DOHH2 (cell line): ENCODE measurements at regions not wholly inside any gene's neighbourhood (a gene's known extent, or its start where the extent isn't known, plus 50 kb on each side); places are given as distances from the start of the nearest gene placed in this dataset.
"Not testable (repeated sequence)": the region's sequence is repeated elsewhere in the genome, so short reads cannot be mapped to it uniquely, and the experiment has no call there.

Source experiments
- H3F3A ChIP-seq: fragments of 200-600 bp; sonication (generic), shearing (Covaris generic); 2 replicates; pipeline ENCODE4 v1.6.0; 2016; ENCODE audit warnings: antibody characterized with exemption, mild to moderate bottlenecking; ENCODE audit not compliant: control insufficient read depth, insufficient read depth
- H3K27ac ChIP-seq: fragments of 200-600 bp; sonication (generic); 2 replicates; pipeline ENCODE4 v1.5.1; 2014; ENCODE audit warnings: low read depth, mild to moderate bottlenecking, low read length, moderate library complexity
- H3K27me3 ChIP-seq: fragments of 200-600 bp; sonication (generic); 2 replicates; pipeline ENCODE4 v1.6.1; 2014; ENCODE audit warnings: mild to moderate bottlenecking, low read length, mixed read lengths; ENCODE audit not compliant: control insufficient read depth
- H3K36me3 ChIP-seq: fragments of 200-600 bp; sonication (generic); 2 replicates; pipeline ENCODE4 v1.6.1; 2014; ENCODE audit warnings: mild to moderate bottlenecking, low read length, moderate library complexity, mixed read lengths; ENCODE audit not compliant: control insufficient read depth
- H3K4me1 ChIP-seq: fragments of 200-600 bp; sonication (generic); 2 replicates; pipeline ENCODE4 v1.6.1; 2014; ENCODE audit warnings: mild to moderate bottlenecking, low read length, mixed read lengths; ENCODE audit not compliant: control insufficient read depth
- H3K4me2 ChIP-seq: fragments of 200-600 bp; sonication (generic); 2 replicates; pipeline ENCODE4 v1.6.0; 2014; ENCODE audit warnings: mild to moderate bottlenecking, low read length, moderate library complexity
- H3K4me3 ChIP-seq: fragments of 200-600 bp; sonication (generic); 2 replicates; pipeline ENCODE4 v1.5.1; 2014; ENCODE audit warnings: mild to moderate bottlenecking, low read length, mixed read lengths
- H3K79me2 ChIP-seq: fragments of 200-600 bp; sonication (generic); 2 replicates; pipeline ENCODE4 v1.6.1; 2014; ENCODE audit warnings: mild to moderate bottlenecking, low read length, mixed read lengths; ENCODE audit not compliant: control insufficient read depth
- H3K9me2 ChIP-seq: fragments of 200-600 bp; sonication (generic); replicated peaks from 2 replicates; pipeline ENCODE4 v1.6.1; 2014; ENCODE audit warnings: mild to moderate bottlenecking, low read length, mixed read lengths; ENCODE audit not compliant: control insufficient read depth
- H3K9me3 ChIP-seq: fragments of 200-600 bp; sonication (generic); 2 replicates; pipeline ENCODE4 v1.6.1; 2014; ENCODE audit warnings: antibody characterized with exemption, low read length, mixed read lengths; ENCODE audit not compliant: control insufficient read depth, insufficient read depth
- H4K20me1 ChIP-seq: fragments of 200-600 bp; sonication (generic); 2 replicates; pipeline ENCODE4 v1.6.0; 2014; ENCODE audit warnings: low read depth, mild to moderate bottlenecking, antibody characterized with exemption, low read length, moderate library complexity; ENCODE audit not compliant: control insufficient read depth, insufficient read depth
- CTCF ChIP-seq: fragments of 200-600 bp; sonication (generic); IDR thresholded peaks from one replicate; pipeline ENCODE4 v1.5.1; 2014; ENCODE audit warnings: antibody characterized with exemption, mild to moderate bottlenecking, low read depth, low read length; ENCODE audit not compliant: poor library complexity, severe bottlenecking
- EZH2phosphoT487 ChIP-seq: fragments of 200-600 bp; sonication (generic); IDR thresholded peaks from 2 replicates; pipeline ENCODE4 v1.6.1; 2017; ENCODE audit warnings: borderline replicate concordance, mild to moderate bottlenecking, antibody characterized with exemption, low read length, moderate library complexity, mixed read lengths

GRCh38 chr16:23006380-23006779 lies 142.9 kb downstream of the USP31 start:
- Histone ChIP-seq H3K79me2 (no peaks in the 10 kb centered on the region), H3K27me3 (peaks cover 8% of the 10 kb centered on the region; the same call in 1 of the 2 replicates), H3K4me3 (no peak overlapping the region), H3K4me1 (no peaks in the 10 kb centered on the region), H3K9me3 (no peaks in the 10 kb centered on the region), H4K20me1 (no peaks in the 10 kb centered on the region), H3K36me3 (no peaks in the 10 kb centered on the region), H3K4me2 (no peak overlapping the region), H3K27ac (no peak overlapping the region), H3K9me2 (no peaks in the 10 kb centered on the region), H3F3A (no peaks in the 10 kb centered on the region)
- no peak for TF ChIP-seq EZH2phosphoT487
- no peak for TF ChIP-seq CTCF

GRCh38 chr16:23005951-23006350 lies 143.3 kb downstream of the USP31 start:
- Histone ChIP-seq H3K79me2 (no peaks in the 10 kb centered on the region), H3K4me3 (no peak overlapping the region), H4K20me1 (no peaks in the 10 kb centered on the region), H3K4me1 (no peaks in the 10 kb centered on the region), H3K9me2 (no peaks in the 10 kb centered on the region), H3K27ac (no peak overlapping the region), H3K4me2 (no peak overlapping the region), H3K9me3 (no peaks in the 10 kb centered on the region), H3K27me3 (peaks cover 6% of the 10 kb centered on the region; the same call in 1 of the 2 replicates), H3F3A (no peaks in the 10 kb centered on the region), H3K36me3 (no peaks in the 10 kb centered on the region)
- TF ChIP-seq EZH2phosphoT487 (no peak), CTCF (no peak)

GRCh38 chr16:22989598-22989997 lies 159.7 kb downstream of the USP31 start:
- Histone ChIP-seq H3K4me3 (no peak overlapping the region), H3F3A (no peaks in the 10 kb centered on the region), H3K27ac (no peak overlapping the region), H3K4me2 (no peak overlapping the region), H3K9me2 (no peaks in the 10 kb centered on the region), H3K4me1 (peaks cover 3% of the 10 kb centered on the region; the same call in 1 of the 2 replicates), H3K9me3 (0 out of 2 replicates have a peak, but pooled peaks cover 3% of the 10 kb centered on the region), H4K20me1 (no peaks in the 10 kb centered on the region), H3K36me3 (no peaks in the 10 kb centered on the region), H3K79me2 (no peaks in the 10 kb centered on the region), H3K27me3 (no peaks in the 10 kb centered on the region)
- TF ChIP-seq EZH2phosphoT487 = no peak
- TF ChIP-seq CTCF = no peak

DNA sequence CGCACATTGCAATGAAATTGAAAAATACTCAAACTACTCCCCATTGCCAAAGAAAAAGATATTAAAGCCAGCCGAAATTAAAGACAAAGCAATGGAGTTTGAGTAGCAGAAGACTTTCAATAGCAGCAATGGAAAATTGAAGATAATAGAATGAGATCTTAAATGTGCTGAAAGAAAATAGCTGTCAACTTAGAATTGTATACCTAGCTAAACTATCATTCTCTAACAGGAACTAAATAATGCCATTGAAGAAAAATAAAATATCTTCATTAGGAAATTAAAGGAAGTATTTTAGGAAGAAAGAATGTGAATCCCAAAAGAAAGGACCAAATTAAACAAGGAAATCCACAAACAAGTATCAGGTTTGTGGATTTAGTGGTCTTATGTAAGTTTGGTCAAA lies 165.6 kb downstream of the USP31 start:
- Histone ChIP-seq H3F3A (no peaks in the 10 kb centered on the region), H3K36me3 (no peaks in the 10 kb centered on the region), H3K4me1 (no peaks in the 10 kb centered on the region), H3K4me2 (no peak overlapping the region), H3K27me3 (no peaks in the 10 kb centered on the region), H3K4me3 (no peak overlapping the region), H4K20me1 (no peaks in the 10 kb centered on the region), H3K27ac (no peak overlapping the region), H3K9me2 (no peaks in the 10 kb centered on the region), H3K9me3 (peaks cover 15% of the 10 kb centered on the region; the same call in 1 of the 2 replicates), H3K79me2 (no peaks in the 10 kb centered on the region)
- TF ChIP-seq CTCF = no peak
- no peak for TF ChIP-seq EZH2phosphoT487

GRCh38 chr16:22980514-22980913 lies 166.6 kb downstream of the HS3ST2 start:
- not testable (repeated sequence) for H3K79me2 ChIP-seq, H3K4me3 ChIP-seq, H3K4me2 ChIP-seq, H4K20me1 ChIP-seq, H3K36me3 ChIP-seq, H3K9me2 ChIP-seq, H3F3A ChIP-seq, H3K27me3 ChIP-seq, H3K4me1 ChIP-seq, H3K27ac ChIP-seq
- peaks cover 15% of the 10 kb centered on the region; the same call in 1 of the 2 replicates for H3K9me3 ChIP-seq
